GM18499 (cell line): ENCODE measurements at regions not wholly inside any gene's neighbourhood (a gene's known extent, or its start where the extent isn't known, plus 50 kb on each side); places are given as distances from the start of the nearest gene placed in this dataset.

Experiments used
- ATAC-seq: cut with Tn5 transposase; IDR thresholded peaks from one replicate; pipeline ENCODE4 v1.9.1; 2021; ENCODE audit warnings: moderate number of reproducible peaks; ENCODE audit not compliant: insufficient read depth, unreplicated experiment

GRCh38 chr13:68110178-68110768 lies 880.1 kb upstream of the PCDH9 start:
- ATAC-seq: no peak

GRCh38 chr13:68107667-68108066 lies 877.5 kb upstream of the PCDH9 start:
- no peak for ATAC-seq

- ATAC-seq: no peak
These were observed 869.5 kb upstream of the PCDH9 start for GRCh38 chr13:68099631-68100030.

- ATAC-seq: no peak
These were observed 850.9 kb upstream of the PCDH9 start for GRCh38 chr13:68081061-68081460.

- ATAC-seq: no peak
These were observed 848.7 kb upstream of the PCDH9 start for GRCh38 chr13:68078874-68079273.

GRCh38 chr13:68078469-68078868 lies 848.3 kb upstream of the PCDH9 start:
- no peak for ATAC-seq

- no peak for ATAC-seq
These were observed 845.9 kb upstream of the PCDH9 start for GRCh38 chr13:68076046-68076445.

GRCh38 chr13:68066879-68067513 lies 836.9 kb upstream of the PCDH9 start:
- no peak for ATAC-seq

- ATAC-seq: no peak
These were observed 834.0 kb upstream of the PCDH9 start for GRCh38 chr13:68064001-68064770.

- no peak for ATAC-seq
These were observed 833.0 kb upstream of the PCDH9 start for GRCh38 chr13:68063181-68063580.

- no peak for ATAC-seq
These were observed 827.7 kb upstream of the PCDH9 start for GRCh38 chr13:68057836-68058235.

GRCh38 chr13:68056816-68057710 lies 826.9 kb upstream of the PCDH9 start:
- no peak for ATAC-seq

GRCh38 chr13:68051910-68052309 lies 821.8 kb upstream of the PCDH9 start:
- no peak for ATAC-seq

GRCh38 chr13:68050761-68051160 lies 820.6 kb upstream of the PCDH9 start:
- ATAC-seq: no peak

- no peak for ATAC-seq
These were observed 818.7 kb upstream of the PCDH9 start for GRCh38 chr13:68048802-68049359.

- no peak for ATAC-seq
These were observed 817.8 kb upstream of the PCDH9 start for GRCh38 chr13:68047889-68048288.

GRCh38 chr13:68046903-68047302 lies 816.8 kb upstream of the PCDH9 start:
- no peak for ATAC-seq

- no peak for ATAC-seq
These were observed 800.1 kb upstream of the PCDH9 start for GRCh38 chr13:68030152-68030809.

- no peak for ATAC-seq
These were observed 798.6 kb upstream of the PCDH9 start for GRCh38 chr13:68028701-68029100.

GRCh38 chr13:68027306-68027705 lies 797.2 kb upstream of the PCDH9 start:
- ATAC-seq: no peak
